ENCODE measurements at regions not wholly inside any gene's neighbourhood (a gene's known extent, or its start where the extent isn't known, plus 50 kb on each side); places are given as distances from the start of the nearest gene placed in this dataset.

- DNase-seq = no peak
These were observed 99.0 kb downstream of the ZFP36L2 start for GRCh38 chr2:43127208-43127940.

DNA sequence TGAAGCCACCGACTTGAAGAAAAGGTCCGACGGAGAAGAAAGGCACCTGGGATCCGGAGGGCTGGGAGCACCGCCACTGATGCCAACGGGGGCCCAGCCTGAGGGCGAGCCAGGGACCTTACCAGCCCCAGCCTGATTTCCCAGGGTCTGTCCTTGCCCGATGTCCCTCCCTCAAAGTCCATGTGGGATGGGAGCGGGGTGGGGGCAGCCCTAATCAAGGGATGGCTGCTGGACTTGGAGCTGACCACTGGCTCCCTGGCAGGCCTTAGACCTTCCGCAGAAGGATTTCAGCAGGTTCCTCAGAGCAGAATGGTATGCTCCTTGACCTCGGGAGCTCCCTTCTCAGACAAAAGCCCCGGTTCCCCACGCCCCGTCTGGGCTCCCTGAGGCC, 99.6 kb downstream of the ZFP36L2 start:
- DNase-seq = no peak

GRCh38 chr2:43125090-43125998, 101.1 kb downstream of the ZFP36L2 start:
- DNase-seq = no peak

GRCh38 chr2:43124687-43125057, 101.7 kb downstream of the ZFP36L2 start:
- DNase-seq = no peak

DNA sequence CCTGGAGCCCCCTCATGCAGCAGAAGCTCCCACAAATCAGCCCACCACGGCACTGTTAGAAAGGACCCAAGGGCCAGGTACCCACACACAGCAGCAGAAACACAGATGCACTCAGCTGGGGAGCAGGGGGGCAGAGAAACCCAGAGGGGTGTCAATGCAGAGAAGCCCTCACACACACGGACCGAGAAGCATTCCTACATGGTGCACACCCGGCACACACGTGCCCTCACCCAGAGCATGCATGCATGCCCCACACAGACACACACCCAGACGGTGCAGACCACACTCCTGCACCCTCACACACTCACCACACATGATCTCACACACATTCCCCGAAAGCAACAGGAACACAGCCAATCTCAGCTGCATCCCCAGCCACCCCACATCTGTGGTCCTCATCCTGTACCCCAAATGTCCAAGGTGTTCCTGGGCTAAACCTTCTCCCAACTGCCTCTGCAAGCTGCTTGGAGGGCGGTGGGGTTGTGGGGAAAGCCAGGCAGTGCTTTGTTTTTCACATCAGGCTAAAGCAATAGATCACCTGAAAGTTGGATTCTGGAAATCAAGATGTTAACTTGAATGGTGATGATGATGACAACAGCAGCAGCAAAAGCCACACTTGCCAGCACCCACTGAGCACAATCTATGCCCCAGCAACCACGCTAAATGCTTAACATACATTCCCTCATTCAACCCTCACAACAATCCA, 102.3 kb downstream of the ZFP36L2 start:
- no peak for DNase-seq

GRCh38 chr2:43123486-43123885, 102.9 kb downstream of the ZFP36L2 start:
- DNase-seq = no peak

- no peak for DNase-seq
These were observed 103.4 kb downstream of the ZFP36L2 start for GRCh38 chr2:43123028-43123427.

GRCh38 chr2:43121580-43122314, 104.7 kb downstream of the ZFP36L2 start:
- DNase-seq = no peak

GRCh38 chr2:43119303-43119702, 107.1 kb downstream of the ZFP36L2 start:
- DNase-seq = no peak

DNA sequence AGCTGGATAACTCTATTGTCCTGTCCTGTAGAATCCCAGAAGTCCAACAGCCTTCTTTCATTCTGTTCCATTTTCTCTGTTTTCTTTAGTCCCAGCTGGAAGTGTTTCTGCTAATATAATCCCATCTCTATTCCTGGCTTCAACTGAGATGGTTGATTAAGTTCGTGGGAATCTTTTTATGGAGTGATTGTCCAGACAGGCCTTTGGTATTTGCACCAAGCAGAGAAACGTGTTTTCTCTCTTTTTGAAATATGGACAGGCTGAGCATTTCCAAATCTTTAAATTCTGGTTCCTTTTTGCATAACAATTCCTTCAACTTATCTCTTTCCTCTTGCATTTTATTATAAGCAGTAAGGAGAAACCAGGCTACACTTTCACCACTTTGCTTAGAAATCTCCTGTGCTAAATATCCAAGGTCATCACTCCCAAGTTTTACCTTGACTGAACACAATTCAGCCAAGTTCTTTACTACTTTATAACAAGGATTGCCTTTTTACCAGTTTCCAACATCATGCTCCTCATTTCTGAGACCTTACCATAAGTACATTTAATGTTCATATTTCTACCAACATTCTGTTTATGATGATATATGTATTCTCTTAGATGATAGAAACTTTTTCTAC, 108.8 kb downstream of the ZFP36L2 start:
- DNase-seq = no peak

GRCh38 chr2:43116988-43117387, 109.4 kb downstream of the ZFP36L2 start:
- DNase-seq = no peak

GRCh38 chr2:43115881-43116280, 110.5 kb downstream of the ZFP36L2 start:
- no peak for DNase-seq

- no peak for DNase-seq
These were observed 112.2 kb downstream of the ZFP36L2 start for GRCh38 chr2:43114210-43114609.

GRCh38 chr2:43111788-43112554, 114.4 kb downstream of the ZFP36L2 start:
- DNase-seq = no peak

DNA sequence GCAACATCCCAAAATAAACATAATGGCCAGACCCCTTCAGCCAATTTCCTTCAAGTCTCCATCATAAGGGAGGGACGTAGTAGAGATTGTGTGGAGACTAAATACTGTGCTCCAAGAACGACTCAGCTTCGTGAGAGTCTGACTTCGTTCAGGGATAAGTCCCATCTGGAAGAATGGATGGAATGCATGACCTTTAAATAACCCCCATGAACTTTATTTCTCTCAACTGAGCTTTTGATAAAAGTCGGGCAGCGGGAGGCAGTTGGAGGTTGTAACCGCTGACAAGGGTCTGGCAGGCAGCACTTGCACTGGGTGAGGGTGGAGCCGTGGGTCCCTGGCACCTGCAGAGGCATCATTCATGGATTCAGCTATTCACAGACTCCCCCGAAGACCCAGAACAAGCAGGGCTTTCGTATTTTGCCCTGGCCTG, 115.9 kb downstream of the ZFP36L2 start:
- DNase-seq = no peak

DNA sequence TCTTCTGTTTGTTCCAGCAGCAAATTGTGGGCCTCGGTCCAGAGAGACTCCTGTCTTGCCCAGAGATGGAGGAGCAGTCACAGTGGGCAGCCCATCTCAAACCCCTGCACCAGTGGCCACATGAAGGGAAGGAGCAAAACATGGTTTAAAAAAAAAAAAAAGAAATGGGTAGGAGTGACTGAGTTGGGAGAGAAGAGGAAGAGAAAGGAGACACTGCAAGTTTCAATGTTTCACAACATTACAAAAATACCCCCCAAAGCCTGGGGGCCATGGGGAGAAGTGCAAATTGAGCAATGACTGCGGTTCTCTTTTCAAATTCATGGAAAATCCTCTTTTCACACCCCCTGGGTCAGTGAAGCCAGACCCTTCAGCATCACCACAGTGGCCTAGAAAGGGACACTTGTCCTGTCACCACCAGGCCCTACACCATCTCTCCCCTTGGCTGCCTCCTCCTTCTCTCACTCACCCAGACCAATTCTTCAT, 117.1 kb downstream of the ZFP36L2 start:
- DNase-seq = no peak

DNA sequence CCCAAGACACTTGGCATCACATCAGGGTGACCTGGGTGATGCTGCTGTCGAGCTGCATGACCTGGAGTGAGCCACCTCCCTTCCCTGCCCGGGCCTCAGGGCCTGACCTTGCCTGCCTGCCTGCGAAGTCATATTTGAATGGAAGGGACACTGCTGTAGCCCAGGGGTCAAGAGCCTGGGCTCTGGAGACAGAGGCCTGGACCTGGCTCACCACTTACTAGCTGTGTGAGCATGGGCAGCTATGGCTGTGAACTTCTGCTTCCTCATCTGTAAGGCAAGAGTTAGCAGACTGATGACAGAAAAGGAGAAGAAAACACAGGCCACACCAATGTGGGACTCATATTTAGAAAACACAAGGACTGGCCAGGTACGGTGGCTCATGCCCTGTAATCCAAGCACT, 118.7 kb downstream of the ZFP36L2 start:
- no peak for DNase-seq

GRCh38 chr2:43106559-43107527, 119.6 kb downstream of the ZFP36L2 start:
- DNase-seq = no peak

- DNase-seq = no peak
These were observed 120.5 kb downstream of the ZFP36L2 start for GRCh38 chr2:43105586-43106558.

Measured in NCI-H1092 (cell line).